NCI-H526 treated with DMSO at 0.1 percent for 48 hours (cell line): ENCODE measurements at regions not wholly inside any gene's neighbourhood (a gene's known extent, or its start where the extent isn't known, plus 50 kb on each side); places are given as distances from the start of the nearest gene placed in this dataset.
"Not testable (repeated sequence)": the region's sequence is repeated elsewhere in the genome, so short reads cannot be mapped to it uniquely, and the experiment has no call there.

ENCODE experiments used
- DNase-seq: peaks from one replicate; lab custom pipeline; 2025; lab: John Stamatoyannopoulos, UW

- DNase-seq = no peak
These were observed 478.4 kb upstream of the SALL3 start for GRCh38 chr18:78501251-78501650.

DNA sequence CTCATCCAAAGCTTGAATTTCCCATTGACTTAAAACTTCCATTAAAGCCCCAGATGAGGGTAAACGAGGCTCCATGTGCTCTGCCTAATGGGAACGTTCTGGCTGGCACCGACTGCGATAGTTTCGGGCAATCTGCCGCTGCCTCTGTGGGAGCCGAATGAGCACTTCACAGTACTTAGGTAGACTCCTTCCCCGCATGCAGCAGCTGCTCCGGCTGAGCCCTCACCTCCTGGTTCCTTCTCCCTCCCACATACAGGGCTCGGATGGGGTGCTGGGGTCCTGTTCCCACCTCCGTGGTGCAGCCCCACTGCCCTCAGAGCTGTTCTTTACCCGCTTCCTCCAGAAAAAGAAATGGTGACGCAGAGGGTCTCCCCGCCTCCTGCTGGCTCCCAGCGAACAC lies 476.5 kb upstream of the SALL3 start:
- no peak for DNase-seq

GRCh38 chr18:78505851-78506461 lies 473.7 kb upstream of the SALL3 start:
- no peak for DNase-seq

GRCh38 chr18:78507217-78507616 lies 472.4 kb upstream of the SALL3 start:
- DNase-seq = no peak

GRCh38 chr18:78508228-78508824 lies 471.3 kb upstream of the SALL3 start:
- DNase-seq = not testable (repeated sequence)

- DNase-seq = no peak
These were observed 469.5 kb upstream of the SALL3 start for GRCh38 chr18:78510091-78510490.

DNA sequence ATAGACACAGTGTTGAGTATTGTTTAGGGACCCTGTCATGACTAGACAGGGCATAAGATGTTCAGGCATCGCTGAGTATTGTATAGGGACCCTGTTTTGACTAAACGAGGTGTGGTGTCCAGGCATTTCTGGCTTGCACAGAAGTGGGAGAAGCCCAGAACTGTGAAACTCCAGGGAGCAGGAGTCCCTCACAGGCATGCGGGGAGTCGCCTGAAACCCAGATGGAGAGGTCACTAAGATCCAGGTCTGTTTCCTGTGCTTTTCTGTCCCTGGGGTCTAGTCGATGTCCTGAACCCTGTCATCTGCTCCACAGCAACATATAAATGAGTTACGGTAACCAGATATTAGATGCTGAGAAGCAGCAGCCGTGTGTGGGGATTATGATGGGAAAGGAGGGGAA lies 469.0 kb upstream of the SALL3 start:
- no peak for DNase-seq

- DNase-seq = no peak
These were observed 467.7 kb upstream of the SALL3 start for GRCh38 chr18:78511666-78512601.

GRCh38 chr18:78514910-78515670 lies 464.5 kb upstream of the SALL3 start:
- DNase-seq = no peak

GRCh38 chr18:78517328-78517727 lies 462.3 kb upstream of the SALL3 start:
- no peak for DNase-seq

DNA sequence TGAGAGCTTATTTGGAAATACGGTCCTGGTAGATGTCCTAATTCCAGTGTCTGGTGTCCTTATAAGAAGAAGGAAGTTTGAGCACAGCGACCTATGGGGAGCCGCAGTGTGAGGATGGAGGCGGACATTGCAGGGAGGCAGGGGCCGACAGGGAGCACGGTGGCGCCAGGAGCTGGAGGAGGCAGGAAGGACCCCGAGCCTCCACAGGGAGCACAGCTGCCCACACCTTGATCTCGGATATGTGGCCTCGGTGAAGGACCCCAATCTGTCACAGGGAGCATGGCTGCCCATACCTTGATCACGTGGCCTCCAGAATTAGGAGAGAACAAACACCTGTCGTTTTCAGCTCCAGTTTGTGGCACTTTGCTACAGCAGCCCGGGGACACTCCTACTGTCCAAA lies 461.6 kb upstream of the SALL3 start:
- no peak for DNase-seq

GRCh38 chr18:78518805-78519204 lies 460.8 kb upstream of the SALL3 start:
- DNase-seq = no peak

GRCh38 chr18:78519394-78520062 lies 460.1 kb upstream of the SALL3 start:
- no peak for DNase-seq

- DNase-seq = no peak
These were observed 458.5 kb upstream of the SALL3 start for GRCh38 chr18:78521136-78521535.

DNA sequence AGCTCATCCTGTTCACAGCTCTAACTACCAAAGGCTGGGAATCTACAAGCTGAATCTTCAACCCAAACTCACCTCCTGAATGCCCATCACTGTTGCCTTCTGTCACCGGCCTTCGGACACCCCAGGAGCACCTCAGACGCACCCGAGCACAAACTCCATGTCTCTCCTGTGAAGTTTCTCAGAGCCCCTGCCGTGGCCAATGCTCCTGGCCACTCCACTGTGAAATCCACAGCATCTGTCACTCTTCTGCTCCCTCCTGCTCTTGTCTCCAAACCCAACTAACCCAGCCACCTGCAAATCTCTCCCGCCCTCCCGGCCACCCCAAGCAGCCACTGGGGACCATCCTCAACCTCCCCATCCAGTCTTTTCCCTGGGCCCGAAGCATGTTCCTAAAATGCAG lies 457.9 kb upstream of the SALL3 start:
- DNase-seq = no peak

DNA sequence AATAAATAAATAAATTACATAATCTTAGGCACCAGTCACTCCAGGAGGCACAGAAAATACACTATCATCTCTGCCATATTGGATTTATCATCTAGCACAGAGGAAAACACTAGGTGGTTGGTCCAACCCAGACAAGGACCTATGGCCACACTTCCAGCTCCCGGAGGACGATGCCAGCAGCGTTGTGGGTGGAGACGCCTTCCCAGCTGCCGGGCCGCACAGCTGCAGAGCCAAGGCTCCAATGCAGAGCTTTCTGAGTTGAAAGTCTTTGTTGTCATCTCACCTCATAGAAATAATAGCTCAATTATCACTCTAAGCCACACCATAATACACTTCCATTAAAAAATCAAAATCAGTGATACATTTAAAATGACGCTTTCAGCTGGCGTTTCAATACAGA lies 457.1 kb upstream of the SALL3 start:
- no peak for DNase-seq

- DNase-seq = no peak
These were observed 455.8 kb upstream of the SALL3 start for GRCh38 chr18:78523850-78524249.

DNA sequence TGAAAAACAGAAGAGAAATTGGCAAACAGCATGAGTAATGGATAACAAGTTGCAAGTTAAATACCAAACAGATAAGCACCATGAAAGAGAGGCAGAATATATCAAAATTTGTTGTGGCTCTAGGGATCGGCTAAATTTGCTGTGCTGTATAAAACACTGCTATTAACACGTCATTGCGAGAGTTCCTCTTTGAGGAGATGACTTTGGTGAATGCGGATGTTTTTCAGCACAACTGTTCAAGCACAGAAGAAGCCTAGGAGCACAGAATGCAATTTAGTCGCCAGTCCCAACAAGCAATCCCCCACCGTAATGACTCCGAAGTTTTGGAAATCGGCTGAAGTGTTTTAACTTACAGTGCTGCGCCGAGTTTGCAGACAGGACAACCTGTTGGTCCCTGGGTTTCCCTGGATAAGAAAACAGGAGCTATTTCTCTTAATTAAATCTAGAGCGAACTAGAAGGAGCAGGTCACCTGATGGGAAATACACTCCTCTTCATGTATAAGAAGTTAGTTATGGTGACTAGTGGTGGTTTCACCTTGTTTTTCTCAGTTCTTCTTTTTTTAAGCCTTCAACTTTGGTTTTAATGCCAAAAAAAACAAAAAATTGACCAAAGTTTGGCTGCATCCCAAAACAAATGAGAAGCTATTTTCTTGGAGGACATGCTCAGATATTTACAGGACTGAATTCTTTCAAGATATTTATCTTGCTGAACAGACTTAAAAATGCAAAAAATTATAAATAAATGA lies 454.1 kb upstream of the SALL3 start:
- no peak for DNase-seq

DNA sequence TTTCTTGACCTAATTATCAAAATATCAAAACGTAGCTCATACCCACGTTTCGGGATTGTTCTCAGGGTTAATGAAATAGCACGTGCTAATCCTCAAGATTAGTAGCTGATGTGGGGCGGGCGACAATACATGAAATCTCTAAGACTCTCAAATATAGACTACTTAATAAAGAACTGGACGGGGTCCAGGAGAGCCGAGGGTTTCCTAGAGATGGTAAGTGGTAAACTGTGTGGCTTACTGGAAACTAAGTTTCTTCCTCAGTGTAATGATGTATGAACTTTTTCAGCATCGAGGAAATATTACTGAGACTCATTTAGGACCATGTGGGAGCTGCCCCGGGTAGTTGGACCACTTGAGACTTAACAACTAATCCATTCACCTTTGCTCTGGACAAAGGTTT lies 453.3 kb upstream of the SALL3 start:
- no peak for DNase-seq

DNA sequence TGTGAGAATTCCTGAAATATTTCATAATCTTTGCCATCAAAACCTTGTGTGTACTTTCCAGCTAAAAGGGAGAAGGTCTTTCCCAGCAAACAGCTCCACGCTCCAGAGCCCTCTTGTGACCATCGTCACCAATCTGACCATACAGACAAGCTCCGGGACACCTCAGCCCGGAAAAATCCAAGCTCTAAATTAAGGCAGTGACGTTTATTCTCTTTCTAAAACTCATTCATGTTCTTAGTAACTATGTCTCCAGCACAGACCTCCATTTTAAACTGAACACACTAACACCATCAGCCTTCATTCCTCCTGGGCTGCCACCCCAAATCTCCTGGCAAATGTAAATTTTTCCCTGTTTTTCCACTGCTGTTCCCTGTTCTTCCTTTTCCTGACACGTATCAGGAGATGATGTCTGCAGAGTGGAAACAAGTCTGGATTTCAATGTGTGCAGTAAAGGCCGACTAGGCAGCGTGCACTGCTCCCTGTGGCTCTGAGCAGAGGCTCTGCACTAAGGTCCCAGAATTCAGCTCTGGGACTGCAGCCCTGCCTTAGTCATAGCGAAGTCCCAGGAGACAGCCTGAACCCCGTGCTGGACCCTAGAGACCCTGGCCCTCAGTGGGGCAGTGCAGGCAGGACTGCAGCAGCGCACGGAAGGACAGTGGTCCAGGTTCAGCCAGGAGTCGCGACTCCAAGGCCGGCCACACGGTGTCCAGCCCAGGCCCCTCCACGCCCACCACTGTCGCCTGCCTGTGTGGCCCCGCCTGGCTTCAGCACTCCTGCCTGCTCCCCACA lies 452.5 kb upstream of the SALL3 start:
- no peak for DNase-seq
